Activated CD4-positive, CD25-positive, alpha-beta regulatory T cell treated with anti-CD3 and anti-CD28 coated beads, Interleukin-2, amount 50 U/mL, for 72 hours (primary cell): ENCODE measurements at regions not wholly inside any gene's neighbourhood (a gene's known extent, or its start where the extent isn't known, plus 50 kb on each side); places are given as distances from the start of the nearest gene placed in this dataset.
"Not testable (repeated sequence)": the region's sequence is repeated elsewhere in the genome, so short reads cannot be mapped to it uniquely, and the experiment has no call there.

Experiments
- DNase-seq: peaks from one replicate; pipeline ENCODE4 v3.0.0; 2021

GRCh38 chr1:149366402-149366801 lies 108.4 kb upstream of the NBPF19 start:
- DNase-seq, result not testable (repeated sequence)

- DNase-seq, result not testable (repeated sequence)
These were observed 107.3 kb upstream of the NBPF19 start for GRCh38 chr1:149367472-149368044.

- DNase-seq, result not testable (repeated sequence)
These were observed 106.5 kb upstream of the NBPF19 start for GRCh38 chr1:149368337-149368736.

DNA sequence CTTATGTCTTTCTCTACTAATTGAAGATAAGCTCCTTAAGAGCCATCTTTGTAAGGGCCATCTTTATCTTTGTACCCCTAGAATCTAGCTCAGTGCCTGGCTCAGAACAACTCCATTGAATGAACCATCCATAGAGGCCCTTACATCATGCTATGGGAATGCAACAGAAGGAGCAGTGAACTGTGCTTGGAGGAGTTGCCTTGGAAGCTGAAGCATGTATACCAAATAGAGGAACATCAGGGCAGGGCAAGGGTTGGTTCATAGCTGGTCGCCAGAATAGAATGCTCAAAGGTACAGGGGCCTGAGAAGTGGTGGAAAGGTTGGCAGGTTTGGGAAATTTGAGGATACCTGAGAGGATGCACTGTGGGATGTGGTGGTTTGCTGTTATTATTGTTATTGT lies 105.8 kb upstream of the NBPF19 start:
- not testable (repeated sequence) for DNase-seq

DNA sequence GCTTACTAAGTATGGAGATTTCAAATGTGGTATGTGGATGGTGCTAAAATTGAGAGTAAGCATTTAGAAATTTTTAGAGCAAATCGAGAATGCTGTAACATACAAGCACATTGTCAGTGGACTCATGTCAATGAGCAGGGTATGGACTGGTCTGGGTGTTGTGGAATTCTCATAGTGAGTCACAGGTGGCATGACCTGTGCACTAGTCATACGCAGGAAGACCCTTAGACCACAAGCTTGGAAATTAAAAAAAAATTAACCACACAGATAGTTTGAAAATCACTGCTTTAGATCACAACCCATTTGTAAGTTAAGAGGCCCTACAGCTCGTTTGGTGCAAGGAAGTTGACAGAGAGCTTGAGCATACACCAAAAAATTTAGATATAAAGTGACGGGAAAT lies 102.9 kb upstream of the NBPF19 start:
- DNase-seq, result not testable (repeated sequence)

- DNase-seq, result not testable (repeated sequence)
These were observed 96.4 kb upstream of the NBPF19 start for GRCh38 chr1:149378462-149378861.

DNA sequence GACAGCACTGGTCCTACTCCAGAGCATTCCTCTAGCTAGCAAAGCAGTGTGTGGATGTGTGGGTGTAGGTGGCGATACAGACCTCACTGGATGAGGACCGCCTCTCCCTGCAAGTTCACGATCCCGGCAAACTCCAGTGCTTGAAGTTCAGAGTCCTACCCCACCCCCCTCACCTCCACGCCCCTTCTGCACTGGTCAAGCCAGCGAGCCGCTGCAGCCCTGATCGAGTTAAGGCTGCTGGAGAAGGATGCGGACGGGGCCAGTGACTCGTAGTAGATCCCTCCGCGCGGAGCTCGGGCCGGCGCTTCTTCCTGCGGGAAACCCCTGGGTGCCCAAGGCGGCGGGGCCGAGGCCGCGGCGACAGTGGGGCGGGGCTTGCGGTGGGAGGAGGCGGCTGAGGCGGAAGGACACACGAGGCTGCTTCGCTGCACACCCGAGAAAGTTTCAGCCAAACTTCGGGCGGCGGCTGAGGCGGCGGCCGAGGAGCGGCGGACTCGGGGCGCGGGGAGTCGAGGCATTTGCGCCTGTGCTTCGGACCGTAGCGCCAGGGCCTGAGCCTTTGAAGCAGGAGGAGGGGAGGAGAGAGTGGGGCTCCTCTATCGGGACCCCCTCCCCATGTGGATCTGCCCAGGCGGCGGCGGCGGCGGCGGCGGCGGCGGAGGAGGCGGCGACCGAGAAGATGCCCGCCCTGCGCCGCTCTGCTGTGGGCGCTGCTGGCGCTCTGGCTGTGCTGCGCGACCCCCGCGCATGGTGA lies 84.5 kb upstream of the NBPF19 start:
- peak; percentile 67 for DNase-seq

GRCh38 chr1:149390931-149391330 lies 83.9 kb upstream of the NBPF19 start:
- not testable (repeated sequence) for DNase-seq

- not testable (repeated sequence) for DNase-seq
These were observed 79.0 kb upstream of the NBPF19 start for GRCh38 chr1:149395802-149396201.

DNA sequence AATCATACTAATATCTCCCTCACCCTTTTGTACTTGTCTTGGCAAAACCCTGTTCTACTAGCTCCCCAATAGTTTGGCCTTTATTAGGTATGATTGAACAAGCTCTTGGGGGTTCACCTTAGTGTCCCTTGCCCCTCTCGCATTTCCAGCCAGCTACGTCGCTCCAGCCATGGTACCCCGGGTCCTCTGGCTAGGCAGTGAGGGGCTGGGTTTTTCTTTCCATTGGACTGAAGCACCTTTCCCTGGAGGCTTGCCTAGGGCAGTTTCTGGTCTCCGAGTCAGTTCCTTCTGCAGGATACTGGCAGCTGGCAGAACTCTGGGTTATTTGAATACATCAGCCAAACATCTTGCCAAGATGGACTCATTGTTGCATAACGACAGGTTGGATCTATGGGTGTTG lies 76.3 kb upstream of the NBPF19 start:
- DNase-seq, result not testable (repeated sequence)

DNA sequence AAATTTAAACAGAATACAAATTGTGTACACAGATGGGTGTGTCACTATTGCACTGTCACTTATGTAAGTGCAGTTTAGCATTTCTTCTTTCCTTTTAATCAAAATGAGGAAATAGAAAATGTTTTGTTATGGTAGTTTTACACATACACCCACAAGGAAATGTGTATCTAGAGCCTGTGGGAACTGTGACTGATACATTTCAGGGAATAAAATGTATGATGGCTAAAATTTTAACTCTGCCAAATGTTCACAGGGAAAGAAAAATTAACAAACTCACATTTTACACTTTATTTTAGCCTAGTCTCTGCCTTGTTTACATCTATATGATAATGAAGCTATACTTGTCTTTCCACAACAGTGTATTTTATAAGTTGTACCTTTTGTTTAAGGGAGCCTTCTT lies 66.4 kb upstream of the NBPF19 start:
- DNase-seq, result not testable (repeated sequence)

DNA sequence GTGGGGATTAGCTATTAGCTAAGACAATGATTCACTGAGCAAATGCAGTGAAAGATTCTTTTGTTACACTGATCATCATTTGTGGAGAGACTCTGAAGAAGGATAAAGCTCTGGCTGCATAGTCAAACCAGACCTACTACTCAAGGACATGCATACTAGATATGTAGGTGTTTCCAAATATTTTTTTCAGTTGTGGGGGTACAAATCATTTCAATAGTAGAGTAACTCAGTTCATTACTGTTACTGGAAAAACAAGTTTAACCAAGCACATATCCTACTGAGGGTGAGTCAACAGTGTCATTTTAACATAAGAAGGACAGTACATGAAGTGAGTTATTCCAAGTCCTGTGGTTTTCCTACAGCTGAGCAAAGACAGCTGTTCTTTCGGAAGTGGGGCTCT lies 59.5 kb upstream of the NBPF19 start:
- DNase-seq, result not testable (repeated sequence)

DNA sequence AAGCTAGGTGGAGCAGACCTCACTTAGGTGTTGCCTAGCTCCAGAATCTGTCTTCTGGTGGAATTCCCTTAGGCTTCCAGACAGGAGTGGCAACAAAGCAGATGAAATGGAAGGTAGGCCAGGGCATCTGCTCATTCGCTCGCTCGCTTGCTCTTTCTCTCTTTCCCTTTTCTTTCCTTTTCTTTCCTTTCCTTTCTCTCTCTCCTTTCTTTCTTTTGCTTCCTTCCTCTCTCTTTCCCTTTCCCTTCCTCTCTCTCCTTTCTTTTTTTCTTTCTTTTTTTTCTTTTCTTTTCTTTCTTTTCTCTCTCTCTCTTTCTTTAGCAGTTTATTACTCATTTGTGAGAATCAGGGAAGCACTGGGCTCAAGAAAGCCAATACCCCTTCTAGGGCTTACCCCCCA lies 56.1 kb upstream of the NBPF19 start:
- DNase-seq, result not testable (repeated sequence)

DNA sequence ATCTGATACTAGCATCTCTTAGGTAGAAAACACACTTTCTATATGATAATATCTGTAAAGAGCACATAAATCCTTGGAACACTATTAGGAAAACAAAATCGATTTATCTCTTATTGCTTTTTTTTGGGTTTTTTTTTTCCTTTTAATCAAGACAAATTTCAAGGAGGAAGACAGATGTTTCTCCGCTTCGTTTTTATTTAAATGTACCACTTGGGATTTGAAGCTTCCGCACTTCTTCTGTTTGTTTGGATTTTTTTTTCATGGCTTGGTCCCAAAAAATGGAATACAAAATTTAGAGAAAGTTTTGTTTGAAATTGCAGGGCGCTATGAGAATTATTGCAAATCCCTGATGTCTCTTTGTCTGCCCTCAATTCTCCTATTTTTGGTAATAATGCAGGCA lies 51.7 kb upstream of the NBPF19 start:
- DNase-seq, result not testable (repeated sequence)
